Cardiac fibroblast (primary cell): ENCODE measurements at regions not wholly inside any gene's neighbourhood (a gene's known extent, or its start where the extent isn't known, plus 50 kb on each side); places are given as distances from the start of the nearest gene placed in this dataset.

Source experiments
- DNase-seq, 2 donors: peaks; one replicate each; pipeline versions ENCODE4 v3.0.0 to v3.0.0-alpha.2; 2010; ENCODE audit warnings: low read depth in 2 of 2
- H3K4me3 ChIP-seq, 2 donors: replicated peaks in 1 of 2; 1 replicate in 1 of 2; 2 replicates in 1 of 2; pipeline ENCODE4 v1.5.1; 2011; ENCODE audit warnings: low read depth in 2 of 2, low read length in 2 of 2, mild to moderate bottlenecking in 2 of 2, moderate library complexity in 1 of 2
- TF ChIP-seq, protein P1 (sequence below): IDR thresholded peaks from one replicate; pipeline ENCODE4 v1.5.1; 2011; ENCODE audit warnings: low read depth, mild to moderate bottlenecking, low read length, inconsistent platforms

DNA sequence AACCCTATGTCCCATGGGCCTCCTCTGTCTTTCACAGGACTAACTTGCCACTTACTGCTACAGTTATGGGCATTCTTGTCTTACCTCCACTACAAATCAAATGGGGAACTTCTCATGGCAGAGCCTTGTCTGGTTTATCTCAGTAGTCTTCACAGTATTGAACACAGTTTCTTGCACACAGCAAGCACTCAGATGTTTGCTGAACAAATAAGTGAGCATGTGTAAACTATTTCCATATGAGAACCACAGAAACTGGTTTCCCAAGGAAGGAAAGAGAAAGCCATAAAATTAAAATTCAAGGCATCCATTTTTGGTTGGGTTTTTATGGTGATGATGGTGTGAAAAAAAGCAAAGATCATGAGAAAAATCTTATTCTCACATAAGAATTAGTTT lies 189.2 kb downstream of the MEX3B start:
- TF ChIP-seq, protein P1, sequence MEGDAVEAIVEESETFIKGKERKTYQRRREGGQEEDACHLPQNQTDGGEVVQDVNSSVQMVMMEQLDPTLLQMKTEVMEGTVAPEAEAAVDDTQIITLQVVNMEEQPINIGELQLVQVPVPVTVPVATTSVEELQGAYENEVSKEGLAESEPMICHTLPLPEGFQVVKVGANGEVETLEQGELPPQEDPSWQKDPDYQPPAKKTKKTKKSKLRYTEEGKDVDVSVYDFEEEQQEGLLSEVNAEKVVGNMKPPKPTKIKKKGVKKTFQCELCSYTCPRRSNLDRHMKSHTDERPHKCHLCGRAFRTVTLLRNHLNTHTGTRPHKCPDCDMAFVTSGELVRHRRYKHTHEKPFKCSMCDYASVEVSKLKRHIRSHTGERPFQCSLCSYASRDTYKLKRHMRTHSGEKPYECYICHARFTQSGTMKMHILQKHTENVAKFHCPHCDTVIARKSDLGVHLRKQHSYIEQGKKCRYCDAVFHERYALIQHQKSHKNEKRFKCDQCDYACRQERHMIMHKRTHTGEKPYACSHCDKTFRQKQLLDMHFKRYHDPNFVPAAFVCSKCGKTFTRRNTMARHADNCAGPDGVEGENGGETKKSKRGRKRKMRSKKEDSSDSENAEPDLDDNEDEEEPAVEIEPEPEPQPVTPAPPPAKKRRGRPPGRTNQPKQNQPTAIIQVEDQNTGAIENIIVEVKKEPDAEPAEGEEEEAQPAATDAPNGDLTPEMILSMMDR, result no peak
- no peak overlapping the region for H3K4me3 ChIP-seq
- no peak for DNase-seq

DNA sequence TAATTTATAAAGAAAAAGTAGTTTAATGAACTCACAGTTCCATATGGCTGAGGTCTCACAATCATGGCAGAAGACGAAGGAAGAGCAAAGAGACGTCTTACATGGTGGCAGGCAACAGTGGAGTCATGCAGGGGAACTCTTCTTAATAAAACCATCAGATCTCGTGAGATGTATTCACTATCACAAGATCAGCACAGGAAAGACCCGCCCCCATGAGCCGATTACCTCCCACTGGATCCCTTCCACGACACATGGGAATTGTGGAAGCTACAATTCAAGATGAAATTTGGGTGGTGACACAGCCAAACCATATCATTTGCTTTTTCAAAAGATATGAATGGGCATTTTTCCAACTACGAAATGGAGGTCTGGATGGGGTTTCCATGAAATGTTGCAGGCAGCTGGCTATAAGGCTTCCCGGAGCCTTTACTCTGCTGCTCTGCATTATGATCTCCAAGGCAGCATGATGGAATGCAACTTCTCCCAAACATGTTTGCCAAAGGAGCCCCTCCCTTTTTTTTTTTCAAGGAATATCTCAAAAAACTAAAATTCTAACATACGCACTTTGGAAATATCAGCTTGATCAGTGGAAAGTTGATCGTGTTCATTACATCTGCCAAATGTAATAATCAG lies 189.7 kb downstream of the MEX3B start:
- H3K4me3 ChIP-seq, result no peak overlapping the region
- DNase-seq, result no peak
- TF ChIP-seq, protein P1, result no peak

DNA sequence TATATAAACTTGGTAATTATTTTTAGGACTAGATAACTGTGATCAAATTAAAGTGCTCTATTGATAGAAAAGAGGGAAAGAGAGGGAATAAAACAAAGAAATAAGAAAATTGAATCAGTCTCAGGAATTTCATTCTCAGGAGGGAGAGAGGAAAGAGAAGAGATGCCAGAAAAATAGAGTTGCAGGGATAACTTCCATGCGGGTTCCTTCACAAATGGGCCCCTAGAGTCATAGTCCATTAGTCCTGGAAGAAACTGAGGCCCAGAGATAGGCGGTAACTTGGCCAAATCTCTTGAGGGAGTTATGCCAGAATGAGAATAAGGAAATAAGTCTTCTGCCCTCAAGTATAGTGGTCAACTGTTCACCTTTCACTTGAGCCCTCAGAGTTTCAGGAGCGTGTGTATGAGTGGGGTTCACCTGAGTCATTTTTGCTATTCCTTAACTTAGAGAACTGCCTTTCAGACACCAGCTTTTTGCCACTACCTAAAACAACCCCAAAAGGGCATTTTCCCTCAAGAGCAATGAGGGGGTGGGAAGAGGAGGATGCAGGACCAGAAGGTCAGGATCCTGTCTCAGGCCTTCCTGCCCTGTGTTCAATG lies 192.6 kb downstream of the MEX3B start:
- TF ChIP-seq, protein P1, result no peak

DNA sequence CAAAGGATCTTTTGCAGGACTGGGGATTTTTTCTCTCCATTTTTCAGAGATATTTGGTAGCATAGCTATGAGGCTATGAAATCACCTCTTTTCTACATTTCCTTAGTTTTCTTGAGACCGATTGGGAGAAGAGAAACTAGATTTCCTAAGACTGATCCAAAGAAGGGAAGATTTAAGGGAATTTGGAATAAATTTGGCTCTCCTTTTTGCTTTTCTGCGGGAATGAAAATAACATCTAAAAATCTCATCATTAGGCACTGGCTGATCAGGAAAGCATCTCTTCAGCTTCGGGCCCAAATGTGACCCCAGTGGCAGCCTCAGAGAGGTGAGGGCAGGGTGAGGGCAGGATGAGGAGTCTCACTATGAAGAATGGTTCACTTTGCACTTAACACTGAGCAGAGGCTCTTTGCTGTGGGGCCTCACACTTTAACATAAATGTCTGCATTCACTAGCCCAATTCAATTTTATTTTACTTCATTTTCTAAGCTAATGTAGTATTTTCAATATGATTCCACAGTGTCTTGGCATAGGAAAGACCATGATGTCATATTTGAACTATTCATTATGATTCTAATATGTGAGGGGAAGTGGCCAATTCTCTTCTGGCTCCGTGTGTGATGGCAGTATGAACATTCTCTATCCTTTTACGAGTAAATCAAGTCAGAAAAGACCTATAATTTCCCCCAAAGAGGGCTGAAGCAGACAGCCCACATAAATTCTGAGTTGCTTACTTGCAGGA lies 193.2 kb downstream of the MEX3B start:
- no peak for DNase-seq
- H3K4me3 ChIP-seq, result no peak overlapping the region
- TF ChIP-seq, protein P1, result no peak

More for the DNA sequence above, 192.6 kb downstream of the MEX3B start:
- H3K4me3 ChIP-seq, result no peak overlapping the region
- no peak for DNase-seq

DNA sequence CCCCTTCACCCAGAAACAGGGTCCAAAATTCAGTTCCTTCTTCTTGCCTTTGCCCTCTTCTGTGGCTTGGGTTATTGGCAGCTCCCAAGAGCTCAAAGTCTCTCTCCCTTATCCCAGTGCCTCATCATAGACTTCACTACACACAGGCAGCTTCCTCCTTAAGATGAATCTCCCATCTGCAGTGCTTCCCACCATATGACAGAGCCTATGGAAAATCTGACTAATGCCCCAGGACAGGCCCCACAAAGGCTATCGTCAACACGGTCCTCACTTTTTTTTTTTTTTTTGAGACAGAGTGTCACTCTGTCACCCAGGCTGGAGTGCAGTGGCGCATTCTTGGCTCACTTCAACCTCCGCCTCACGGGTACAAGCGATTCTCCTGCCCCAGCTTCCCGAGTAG lies 194.1 kb downstream of the MEX3B start:
- TF ChIP-seq, protein P1, result no peak
- H3K4me3 ChIP-seq, result no peak overlapping the region
- no peak for DNase-seq

DNA sequence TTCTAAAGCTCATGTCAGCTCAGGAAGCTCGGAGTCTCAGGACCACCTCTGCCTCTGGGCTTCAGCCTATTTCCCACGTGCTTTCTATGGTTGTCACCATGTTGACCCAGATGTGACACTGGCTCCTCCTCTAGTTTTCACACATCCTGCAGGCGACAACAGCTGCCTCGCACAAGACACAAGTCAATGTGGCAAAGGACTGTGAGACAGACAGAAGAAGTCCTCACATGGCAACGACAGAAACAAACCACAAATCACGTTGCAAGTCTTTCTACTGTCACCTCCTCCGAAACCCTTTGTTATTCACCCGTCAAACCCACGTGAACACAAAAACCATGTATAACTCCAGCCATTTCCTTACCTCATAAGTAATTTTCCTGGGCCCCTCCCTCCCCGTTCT lies 194.5 kb downstream of the MEX3B start:
- no peak for DNase-seq
- TF ChIP-seq, protein P1, result no peak
- no peak overlapping the region for H3K4me3 ChIP-seq
